AG04450 (cell line): ENCODE measurements at regions not wholly inside any gene's neighbourhood (a gene's known extent, or its start where the extent isn't known, plus 50 kb on each side); places are given as distances from the start of the nearest gene placed in this dataset.

Experiments
- CTCF ChIA-PET: fragments of 300-600, 350-600 bp; formaldehyde crosslinking; extraction: SDS; loops from one replicate; lab custom pipeline; 2022; ENCODE audit warnings: antibody characterized with exemption, inconsistent platforms; lab: Charles Lee
- POLR2A ChIA-PET: fragments of 350-600 bp; formaldehyde crosslinking; extraction: SDS; loops from one replicate; lab custom pipeline; 2021; ENCODE audit warnings: antibody characterized with exemption, inconsistent platforms; lab: Yijun Ruan, JAX
- DNase-seq: peaks from one replicate; pipeline ENCODE4 v3.0.0-alpha.2; 2011; ENCODE audit warnings: low read depth, low spot score
- H3K27ac ChIP-seq: one replicate; pipeline ENCODE4 v1.5.1; 2012; ENCODE audit warnings: low read depth, low read length, control low read depth
- H3K27me3 ChIP-seq: one replicate; pipeline ENCODE4 v1.6.0; 2012; ENCODE audit warnings: low read length; ENCODE audit not compliant: control insufficient read depth, insufficient read depth
- H3K4me3 ChIP-seq: 2 replicates; pipeline ENCODE4 v1.5.1; 2011; ENCODE audit warnings: mild to moderate bottlenecking, low read depth, low read length, control low read depth
- H3K9me3 ChIP-seq: 2 replicates; pipeline ENCODE4 v1.5.1; 2012; ENCODE audit warnings: low read length; ENCODE audit not compliant: control insufficient read depth, insufficient read depth
- CTCF ChIP-seq: IDR thresholded peaks from 2 replicates; pipeline ENCODE4 v1.5.1; 2011; ENCODE audit warnings: low read depth, low read length, control low read depth, inconsistent platforms

DNA sequence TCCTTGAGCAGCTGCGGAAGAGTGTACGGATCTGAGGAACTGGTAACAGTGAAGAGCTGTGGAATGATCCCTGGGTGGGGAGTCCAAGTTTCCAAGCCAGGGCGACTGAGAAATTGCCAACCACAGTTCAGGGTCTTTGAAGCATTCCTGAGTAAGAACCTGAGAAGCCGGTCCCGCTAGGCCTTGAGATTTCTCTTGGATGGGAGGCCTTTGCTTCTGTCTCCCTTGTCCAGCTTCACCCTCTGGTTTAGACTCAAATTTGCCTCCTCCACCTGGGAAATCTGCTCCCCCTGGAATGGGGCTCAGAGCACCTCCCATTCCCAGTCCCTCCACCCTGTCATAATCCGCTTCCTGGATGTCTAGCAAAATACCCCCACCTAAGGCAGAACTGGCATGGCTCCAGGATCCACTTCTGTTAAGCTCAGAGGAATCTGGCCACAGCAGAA lies 127.7 kb upstream of the DLG1 start:
- no peaks in the 10 kb centered on the region; the same call in 1 of the 2 replicates for H3K9me3 ChIP-seq
- TF ChIP-seq CTCF: no peak
- H3K27me3 ChIP-seq: peaks cover 18% of the 10 kb centered on the region
- DNase-seq: no peak
- ChIA-PET CTCF (interaction anchor here (1.2 kb wide), 1 partner anchor 169 kb away, joined by 3 read pairs; no protein-coding TSS in a partner anchor), POLR2A (interaction anchor here (0.6 kb wide), 1 partner anchor 436 kb away, joined by 4 read pairs; no protein-coding TSS in a partner anchor)
- H3K27ac ChIP-seq: no peak overlapping the region
- no peak overlapping the region for H3K4me3 ChIP-seq

DNA sequence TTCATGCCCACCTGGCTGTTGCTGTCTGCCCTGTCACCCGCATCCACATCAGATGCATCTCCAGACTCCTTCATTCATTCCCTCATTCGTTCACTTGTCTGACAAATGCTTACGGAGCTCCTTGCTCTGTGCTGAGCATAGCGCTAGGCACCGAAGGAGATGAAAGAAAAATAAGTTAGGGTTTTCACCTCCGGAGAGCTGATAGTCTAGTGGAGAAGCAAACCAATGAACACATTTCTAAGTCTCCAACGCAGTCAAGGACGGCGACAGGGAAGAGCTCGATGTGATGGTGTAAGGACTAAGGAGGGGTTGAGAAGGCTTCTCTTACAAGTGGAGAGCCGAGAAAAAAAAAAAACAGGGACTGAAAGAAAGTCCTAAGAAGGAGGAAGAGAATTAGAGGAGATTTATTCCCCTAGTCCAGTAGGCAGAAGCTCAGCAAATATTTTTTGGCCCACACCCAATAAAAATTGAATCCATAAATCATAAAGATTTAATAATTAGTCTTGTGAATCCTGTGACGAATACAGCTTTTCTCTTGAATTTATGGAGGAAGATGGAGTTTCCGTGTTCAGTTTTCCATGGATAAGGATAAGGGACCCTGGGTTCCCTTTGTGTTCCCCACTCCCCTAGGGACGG lies 127.2 kb upstream of the DLG1 start:
- no peak overlapping the region for H3K27ac ChIP-seq
- H3K27me3 ChIP-seq: peaks cover 18% of the 10 kb centered on the region
- ChIA-PET POLR2A (interaction anchor here (0.6 kb wide), 1 partner anchor 436 kb away, joined by 4 read pairs; no protein-coding TSS in a partner anchor), CTCF (interaction anchor here (1.2 kb wide), 1 partner anchor 168 kb away, joined by 3 read pairs; no protein-coding TSS in a partner anchor)
- no peak overlapping the region for H3K4me3 ChIP-seq
- no peaks in the 10 kb centered on the region; the same call in 1 of the 2 replicates for H3K9me3 ChIP-seq
- no peak for TF ChIP-seq CTCF
- no peak for DNase-seq

DNA sequence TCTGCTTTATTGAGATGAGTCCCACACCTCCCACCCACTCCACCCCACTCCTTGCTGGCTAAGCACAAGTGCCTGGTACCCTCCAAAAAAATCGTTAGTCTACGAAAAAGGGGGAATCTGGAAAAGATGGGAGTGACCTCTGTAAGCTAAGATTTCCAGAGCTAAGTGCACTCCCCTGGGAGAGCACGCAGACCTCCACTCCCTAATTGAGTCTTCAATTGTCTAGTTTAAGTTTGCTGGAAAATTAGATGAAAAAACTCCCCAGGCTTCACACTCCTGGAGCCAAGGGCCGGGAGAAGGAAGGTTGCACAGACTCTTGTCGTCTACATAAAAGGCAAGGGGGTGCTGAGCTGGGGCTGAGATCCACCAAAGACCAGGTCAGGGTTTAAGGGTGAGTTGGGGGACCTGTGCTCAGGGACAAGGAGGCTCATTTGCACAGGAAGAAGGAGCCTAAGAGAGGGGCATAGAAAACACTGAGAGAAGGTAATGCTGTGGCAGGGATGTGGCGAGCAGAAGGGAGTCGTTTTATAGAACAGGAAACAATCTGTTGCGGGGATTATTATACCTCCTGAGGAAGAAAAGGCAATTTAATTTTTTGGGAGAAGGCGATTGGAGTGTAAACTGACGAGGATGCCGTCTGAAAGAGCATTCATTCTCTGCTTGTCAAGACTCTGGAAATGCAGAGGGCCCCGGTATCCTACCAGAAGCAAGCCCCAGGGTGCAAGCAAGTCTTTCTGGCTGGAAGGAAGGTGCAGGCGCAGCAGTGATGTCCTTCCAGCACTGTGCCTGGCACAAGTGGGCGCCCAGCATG lies 126.5 kb upstream of the DLG1 start:
- Histone ChIP-seq H3K4me3 (no peak overlapping the region), H3K27me3 (peaks cover 22% of the 10 kb centered on the region), H3K9me3 (no peaks in the 10 kb centered on the region; the same call in 1 of the 2 replicates), H3K27ac (no peak overlapping the region)
- DNase-seq: no peak
- TF ChIP-seq CTCF: no peak
- CTCF ChIA-PET: interaction anchor here (0.7 kb wide), 1 partner anchor 48 kb away, joined by 4 read pairs; no protein-coding TSS in a partner anchor
- POLR2A ChIA-PET: no interaction called here

DNA sequence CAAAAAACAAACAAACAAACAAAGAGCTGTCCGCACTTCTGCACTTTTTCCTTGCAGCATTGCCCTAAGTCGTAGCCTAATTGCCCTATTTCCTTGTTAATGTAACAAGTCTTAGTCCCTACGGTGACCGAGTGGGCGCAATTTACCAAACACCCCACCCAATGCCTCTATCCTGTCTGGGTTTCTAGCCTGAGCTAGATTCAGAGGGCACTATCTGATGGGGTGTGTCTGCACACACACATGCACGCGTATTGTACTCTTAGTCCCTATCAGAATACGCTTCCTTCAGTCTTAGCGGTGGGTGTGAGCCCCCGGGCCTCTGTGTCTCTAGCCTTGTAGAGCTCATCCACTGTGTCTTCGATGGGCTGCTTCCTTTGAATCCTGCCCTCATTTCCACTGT lies 125.9 kb upstream of the DLG1 start:
- Histone ChIP-seq H3K27me3 (peaks cover 27% of the 10 kb centered on the region), H3K9me3 (no peaks in the 10 kb centered on the region; the same call in 1 of the 2 replicates), H3K27ac (no peak overlapping the region), H3K4me3 (no peak overlapping the region)
- POLR2A ChIA-PET: no interaction called here
- DNase-seq: no peak
- CTCF ChIA-PET: no interaction called here
- no peak for TF ChIP-seq CTCF

- H3K9me3 ChIP-seq: no peaks in the 10 kb centered on the region; the same call in 1 of the 2 replicates
- TF ChIP-seq CTCF: no peak
- no peak overlapping the region for H3K4me3 ChIP-seq
- CTCF ChIA-PET: no interaction called here
- H3K27ac ChIP-seq: no peak overlapping the region
- DNase-seq: no peak
- POLR2A ChIA-PET: no interaction called here
- H3K27me3 ChIP-seq: peaks cover 34% of the 10 kb centered on the region
These were observed 125.0 kb upstream of the DLG1 start for GRCh38 chr3:197423376-197423775.
